Activated CD4-positive, alpha-beta T cell treated with anti-CD3 and anti-CD28 coated beads, Interleukin-2, amount 10 ng/mL, durations not matched to agents 7 days and 5 days (primary cell): ENCODE measurements at regions not wholly inside any gene's neighbourhood (a gene's known extent, or its start where the extent isn't known, plus 50 kb on each side); places are given as distances from the start of the nearest gene placed in this dataset.

ENCODE experiments used
- CTCF ChIA-PET: fragments of 350-600 bp; sonication (Branson Sonifier 250); formaldehyde crosslinking; loops from one replicate; lab custom pipeline; 2021; ENCODE audit warnings: antibody characterized with exemption; lab: Charles Lee
- POLR2A ChIA-PET: fragments of 350-600 bp; sonication (Branson Sonifier 250); formaldehyde crosslinking; loops from one replicate; lab custom pipeline; 2021; ENCODE audit warnings: antibody characterized with exemption; lab: Charles Lee
- DNase-seq: peaks from one replicate; pipeline ENCODE4 v3.0.0-alpha.2; 2020
- H3K27ac Mint-ChIP-seq: one replicate; pipeline ENCODE4 v1.8.0; 2021; ENCODE audit warnings: mild to moderate bottlenecking, moderate library complexity, mixed read lengths
- H3K27me3 Mint-ChIP-seq: one replicate; pipeline ENCODE4 v1.8.0; 2021; ENCODE audit warnings: mixed read lengths
- H3K36me3 Mint-ChIP-seq: one replicate; pipeline ENCODE4 v1.8.0; 2021; ENCODE audit warnings: low read depth, mixed read lengths
- H3K4me1 Mint-ChIP-seq: one replicate; pipeline ENCODE4 v1.8.0; 2021; ENCODE audit warnings: mixed read lengths
- H3K4me3 Mint-ChIP-seq: one replicate; pipeline ENCODE4 v1.8.0; 2021; ENCODE audit warnings: mild to moderate bottlenecking, moderate library complexity, mixed read lengths
- H3K9me3 Mint-ChIP-seq: one replicate; pipeline ENCODE4 v1.8.0; 2021; ENCODE audit warnings: mixed read lengths

GRCh38 chr5:5634817-5635216 is 212.3 kb downstream of the ICE1 start:
- Mint-ChIP-seq H3K36me3 (no peaks in the 10 kb centered on the region), H3K4me1 (no peaks in the 10 kb centered on the region), H3K4me3 (no peak overlapping the region), H3K9me3 (no peaks in the 10 kb centered on the region), H3K27me3 (peaks cover 2% of the 10 kb centered on the region), H3K27ac (no peak overlapping the region)
- ChIA-PET CTCF (interaction anchor here (0.5 kb wide), 1 partner anchor 179 kb away, joined by 3 read pairs; no protein-coding TSS in a partner anchor), POLR2A (no interaction called here)
- no peak for DNase-seq

- no peak overlapping the region for H3K27ac Mint-ChIP-seq
- POLR2A ChIA-PET = no interaction called here
These were observed 211.1 kb downstream of the ICE1 start for GRCh38 chr5:5633579-5633978.

GRCh38 chr5:5632678-5633077 is 210.2 kb downstream of the ICE1 start:
- ChIA-PET CTCF (interaction anchor here (0.6 kb wide), 1 partner anchor 61 kb away, joined by 3 read pairs; no protein-coding TSS in a partner anchor), POLR2A (no interaction called here)
- H3K9me3 Mint-ChIP-seq = no peaks in the 10 kb centered on the region
- no peaks in the 10 kb centered on the region for H3K27me3 Mint-ChIP-seq
- no peaks in the 10 kb centered on the region for H3K36me3 Mint-ChIP-seq
- H3K27ac Mint-ChIP-seq = no peak overlapping the region
- H3K4me3 Mint-ChIP-seq = no peak overlapping the region
- no peak for DNase-seq
- no peaks in the 10 kb centered on the region for H3K4me1 Mint-ChIP-seq

More at GRCh38 chr5:5633579-5633978, 211.1 kb downstream of the ICE1 start:
- no peak for DNase-seq
- Mint-ChIP-seq H3K27me3 (peaks cover 2% of the 10 kb centered on the region), H3K9me3 (no peaks in the 10 kb centered on the region), H3K4me3 (no peak overlapping the region), H3K4me1 (no peaks in the 10 kb centered on the region), H3K36me3 (no peaks in the 10 kb centered on the region)
- CTCF ChIA-PET = interaction anchor here (0.6 kb wide), 1 partner anchor 60 kb away, joined by 3 read pairs; no protein-coding TSS in a partner anchor

DNA sequence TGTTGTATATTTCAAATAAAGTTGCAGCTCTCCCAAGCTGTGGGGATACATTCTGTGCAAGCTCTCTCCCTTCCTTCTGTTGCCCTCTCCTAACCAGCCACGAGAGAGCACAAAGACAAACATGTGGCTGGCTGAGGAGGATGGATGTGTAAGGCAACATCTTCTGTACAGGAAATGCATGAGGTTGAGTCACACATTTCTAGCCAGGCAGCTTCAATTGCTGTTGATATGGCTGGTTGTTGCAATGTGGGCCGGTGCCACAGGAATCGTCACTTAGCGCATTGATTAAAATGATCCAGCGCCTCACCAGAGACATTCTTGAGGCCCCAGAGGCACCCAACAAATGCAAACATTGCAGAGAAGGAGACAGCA is 207.1 kb downstream of the ICE1 start:
- no peak overlapping the region for H3K27ac Mint-ChIP-seq
- no peak overlapping the region for H3K4me3 Mint-ChIP-seq
- no peaks in the 10 kb centered on the region for H3K36me3 Mint-ChIP-seq
- CTCF ChIA-PET = no interaction called here
- H3K27me3 Mint-ChIP-seq = no peaks in the 10 kb centered on the region
- POLR2A ChIA-PET = no interaction called here
- peaks cover 4% of the 10 kb centered on the region for H3K9me3 Mint-ChIP-seq
- DNase-seq = no peak
- H3K4me1 Mint-ChIP-seq = no peaks in the 10 kb centered on the region

DNA sequence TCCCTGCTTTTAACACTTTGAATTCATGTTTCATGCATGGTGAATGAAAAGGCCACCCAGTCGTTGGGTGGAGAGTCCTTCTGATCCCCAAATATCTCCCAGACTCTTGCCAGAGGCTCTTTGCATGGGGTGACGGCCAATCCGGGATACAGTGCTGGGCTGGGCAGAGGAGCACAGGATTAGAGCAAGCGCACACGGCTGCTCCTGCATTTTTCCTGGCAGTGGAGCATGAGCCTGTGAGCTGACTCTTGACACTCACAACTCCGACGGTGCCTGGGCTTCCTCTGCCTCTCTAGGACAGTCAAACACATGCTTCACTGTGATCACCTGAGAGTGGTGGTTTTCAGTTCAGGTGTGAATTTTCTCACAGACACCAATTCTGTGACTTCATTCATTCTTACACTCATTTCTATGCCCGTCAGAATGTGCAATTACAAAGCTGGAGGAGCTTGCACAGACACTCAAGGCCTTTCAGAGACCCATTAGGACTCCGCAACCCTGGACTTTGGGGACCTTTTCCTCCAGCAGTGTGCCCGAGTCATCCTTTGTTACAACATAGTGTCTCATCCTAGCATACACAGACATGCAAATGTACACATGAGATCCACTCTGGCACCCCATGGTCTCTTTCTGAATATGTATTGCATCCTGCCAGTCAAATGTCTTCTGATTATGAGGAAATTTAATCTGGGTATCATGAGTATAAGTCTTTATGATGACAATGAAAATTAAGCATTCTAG is 206.6 kb downstream of the ICE1 start:
- H3K9me3 Mint-ChIP-seq = peaks cover 9% of the 10 kb centered on the region
- ChIA-PET CTCF (no interaction called here), POLR2A (no interaction called here)
- no peaks in the 10 kb centered on the region for H3K36me3 Mint-ChIP-seq
- H3K4me1 Mint-ChIP-seq = no peaks in the 10 kb centered on the region
- no peaks in the 10 kb centered on the region for H3K27me3 Mint-ChIP-seq
- no peak for DNase-seq
- H3K27ac Mint-ChIP-seq = no peak overlapping the region
- H3K4me3 Mint-ChIP-seq = no peak overlapping the region

- CTCF ChIA-PET = no interaction called here
- Mint-ChIP-seq H3K4me3 (no peak overlapping the region), H3K27ac (no peak overlapping the region)
These were observed 203.9 kb downstream of the ICE1 start for GRCh38 chr5:5626412-5626811.

GRCh38 chr5:5625491-5625890 is 203.0 kb downstream of the ICE1 start:
- H3K27me3 Mint-ChIP-seq = no peaks in the 10 kb centered on the region
- ChIA-PET CTCF (no interaction called here), POLR2A (no interaction called here)
- H3K36me3 Mint-ChIP-seq = no peaks in the 10 kb centered on the region
- no peaks in the 10 kb centered on the region for H3K4me1 Mint-ChIP-seq
- no peak for DNase-seq
- no peak overlapping the region for H3K27ac Mint-ChIP-seq
- H3K4me3 Mint-ChIP-seq = no peak overlapping the region
- peaks cover 23% of the 10 kb centered on the region for H3K9me3 Mint-ChIP-seq

More at GRCh38 chr5:5626412-5626811, 203.9 kb downstream of the ICE1 start:
- Mint-ChIP-seq H3K9me3 (peaks cover 23% of the 10 kb centered on the region), H3K27me3 (no peaks in the 10 kb centered on the region), H3K4me1 (no peaks in the 10 kb centered on the region), H3K36me3 (no peaks in the 10 kb centered on the region)
- DNase-seq = no peak
- POLR2A ChIA-PET = no interaction called here

GRCh38 chr5:5623397-5623796 is 200.9 kb downstream of the ICE1 start:
- H3K27me3 Mint-ChIP-seq = no peaks in the 10 kb centered on the region
- no peaks in the 10 kb centered on the region for H3K36me3 Mint-ChIP-seq
- H3K4me3 Mint-ChIP-seq = no peak overlapping the region
- ChIA-PET POLR2A (no interaction called here), CTCF (no interaction called here)
- H3K27ac Mint-ChIP-seq = no peak overlapping the region
- no peaks in the 10 kb centered on the region for H3K4me1 Mint-ChIP-seq
- peaks cover 25% of the 10 kb centered on the region for H3K9me3 Mint-ChIP-seq
- DNase-seq = no peak

- Mint-ChIP-seq H3K4me3 (no peak overlapping the region), H3K9me3 (peaks cover 25% of the 10 kb centered on the region), H3K36me3 (no peaks in the 10 kb centered on the region), H3K27me3 (peaks cover under 1% of the 10 kb centered on the region), H3K27ac (no peak overlapping the region), H3K4me1 (no peaks in the 10 kb centered on the region)
- no peak for DNase-seq
- CTCF ChIA-PET = no interaction called here
- POLR2A ChIA-PET = no interaction called here
These were observed 200.3 kb downstream of the ICE1 start for GRCh38 chr5:5622806-5623205.

DNA sequence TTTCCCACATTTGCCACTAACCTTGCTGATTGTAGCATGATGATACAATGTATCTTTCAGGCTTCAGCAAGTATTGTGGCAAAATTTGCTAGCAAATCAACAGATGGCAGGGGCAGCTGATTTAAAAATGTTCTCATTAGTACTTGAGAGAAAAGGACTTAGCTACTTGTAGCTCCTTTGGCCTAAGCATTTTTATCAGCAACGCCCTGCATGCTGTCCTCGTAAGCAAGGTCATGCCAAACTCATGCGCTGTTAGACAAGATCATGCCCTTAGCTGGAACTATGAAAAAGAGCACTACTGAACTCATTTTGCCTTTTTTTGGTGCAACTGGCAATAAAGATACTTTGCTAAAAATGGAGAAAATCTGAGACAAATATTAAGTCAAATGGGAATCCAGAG is 197.1 kb downstream of the ICE1 start:
- POLR2A ChIA-PET = no interaction called here
- no peak overlapping the region for H3K4me3 Mint-ChIP-seq

GRCh38 chr5:5617024-5617423 is 194.5 kb downstream of the ICE1 start:
- Mint-ChIP-seq H3K4me1 (no peaks in the 10 kb centered on the region), H3K4me3 (no peak overlapping the region), H3K36me3 (no peaks in the 10 kb centered on the region), H3K27ac (no peak overlapping the region), H3K27me3 (peaks cover 7% of the 10 kb centered on the region), H3K9me3 (peaks cover 5% of the 10 kb centered on the region)
- ChIA-PET CTCF (interaction anchor here (0.6 kb wide), 1 partner anchor 476 kb away, joined by 3 read pairs; no protein-coding TSS in a partner anchor), POLR2A (no interaction called here)
- no peak for DNase-seq

More for the DNA sequence above, 197.1 kb downstream of the ICE1 start:
- CTCF ChIA-PET = no interaction called here
- H3K27ac Mint-ChIP-seq = no peak overlapping the region
- no peaks in the 10 kb centered on the region for H3K36me3 Mint-ChIP-seq
- H3K9me3 Mint-ChIP-seq = peaks cover 20% of the 10 kb centered on the region
- H3K4me1 Mint-ChIP-seq = no peaks in the 10 kb centered on the region
- no peak for DNase-seq
- peaks cover 7% of the 10 kb centered on the region for H3K27me3 Mint-ChIP-seq

- Mint-ChIP-seq H3K27ac (no peak overlapping the region), H3K4me3 (no peak overlapping the region), H3K27me3 (peaks cover 7% of the 10 kb centered on the region), H3K4me1 (no peaks in the 10 kb centered on the region), H3K36me3 (no peaks in the 10 kb centered on the region), H3K9me3 (peaks cover 2% of the 10 kb centered on the region)
- ChIA-PET POLR2A (no interaction called here), CTCF (interaction anchor here (0.6 kb wide), 1 partner anchor 475 kb away, joined by 3 read pairs; no protein-coding TSS in a partner anchor)
- no peak for DNase-seq
These were observed 193.9 kb downstream of the ICE1 start for GRCh38 chr5:5616247-5616895.

GRCh38 chr5:5615569-5615968 is 193.1 kb downstream of the ICE1 start:
- POLR2A ChIA-PET = no interaction called here
- CTCF ChIA-PET = no interaction called here
- Mint-ChIP-seq H3K27me3 (peaks cover 7% of the 10 kb centered on the region), H3K27ac (no peak overlapping the region), H3K4me3 (no peak overlapping the region), H3K4me1 (no peaks in the 10 kb centered on the region), H3K9me3 (peaks cover 2% of the 10 kb centered on the region), H3K36me3 (no peaks in the 10 kb centered on the region)
- no peak for DNase-seq
